Right atrium auricular region (tissue), 2 donors: ENCODE measurements at regions not wholly inside any gene's neighbourhood (a gene's known extent, or its start where the extent isn't known, plus 50 kb on each side); places are given as distances from the start of the nearest gene placed in this dataset.

Source experiments
- DNase-seq: peaks from one replicate; pipeline ENCODE4 v3.0.0-alpha.2; 2019; ENCODE audit warnings: low spot score
- H3K27ac ChIP-seq, 2 donors: fragments of 200-600 bp; sonication (generic); 1 replicate in 1 of 2; 2 replicates in 1 of 2; pipeline ENCODE4 v1.5.1; 2016 to 2019
- H3K27me3 ChIP-seq, 2 donors: fragments of 200-600 bp; sonication (generic); one replicate each; pipeline versions ENCODE4 v1.5.1 to v1.6.0; 2017 to 2019
- H3K36me3 ChIP-seq: fragments of 200-600 bp; sonication (generic); one replicate; pipeline ENCODE4 v1.5.1; 2016
- H3K4me1 ChIP-seq, 2 donors: fragments of 200-600 bp; sonication (generic); one replicate each; pipeline versions ENCODE4 v1.5.1 to v1.6.0; 2017 to 2019
- H3K4me3 ChIP-seq, 2 donors: fragments of 200-600 bp; sonication (generic); 1 replicate in 1 of 2; 2 replicates in 1 of 2; pipeline ENCODE4 v1.5.1; 2017 to 2019; ENCODE audit warnings: mild to moderate bottlenecking in 1 of 2, moderate library complexity in 1 of 2
- H3K9me3 ChIP-seq, 2 donors: fragments of 200-600 bp; sonication (generic); one replicate each; pipeline ENCODE4 v1.5.1; 2019
- TF ChIP-seq, protein P1 (sequence below), 2 donors: fragments of 200-600 bp; sonication (generic); IDR thresholded peaks; one replicate each; pipeline ENCODE4 v1.5.1; 2019; ENCODE audit warnings: antibody characterized with exemption in 2 of 2

- Histone ChIP-seq H3K4me3 (no peak overlapping the region), H3K27me3 (no peaks in the 10 kb centered on the region), H3K4me1 (no peaks in the 10 kb centered on the region), H3K36me3 (no peaks in the 10 kb centered on the region), H3K9me3 (no peaks in the 10 kb centered on the region), H3K27ac (no peak overlapping the region)
- DNase-seq = no peak
- TF ChIP-seq, protein P1, sequence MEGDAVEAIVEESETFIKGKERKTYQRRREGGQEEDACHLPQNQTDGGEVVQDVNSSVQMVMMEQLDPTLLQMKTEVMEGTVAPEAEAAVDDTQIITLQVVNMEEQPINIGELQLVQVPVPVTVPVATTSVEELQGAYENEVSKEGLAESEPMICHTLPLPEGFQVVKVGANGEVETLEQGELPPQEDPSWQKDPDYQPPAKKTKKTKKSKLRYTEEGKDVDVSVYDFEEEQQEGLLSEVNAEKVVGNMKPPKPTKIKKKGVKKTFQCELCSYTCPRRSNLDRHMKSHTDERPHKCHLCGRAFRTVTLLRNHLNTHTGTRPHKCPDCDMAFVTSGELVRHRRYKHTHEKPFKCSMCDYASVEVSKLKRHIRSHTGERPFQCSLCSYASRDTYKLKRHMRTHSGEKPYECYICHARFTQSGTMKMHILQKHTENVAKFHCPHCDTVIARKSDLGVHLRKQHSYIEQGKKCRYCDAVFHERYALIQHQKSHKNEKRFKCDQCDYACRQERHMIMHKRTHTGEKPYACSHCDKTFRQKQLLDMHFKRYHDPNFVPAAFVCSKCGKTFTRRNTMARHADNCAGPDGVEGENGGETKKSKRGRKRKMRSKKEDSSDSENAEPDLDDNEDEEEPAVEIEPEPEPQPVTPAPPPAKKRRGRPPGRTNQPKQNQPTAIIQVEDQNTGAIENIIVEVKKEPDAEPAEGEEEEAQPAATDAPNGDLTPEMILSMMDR (IDR thresholded peaks at IDR 0.05) = no peak
Measured at GRCh38 chr13:80117515-80117914, 223.4 kb downstream of the SPRY2 start.

DNA sequence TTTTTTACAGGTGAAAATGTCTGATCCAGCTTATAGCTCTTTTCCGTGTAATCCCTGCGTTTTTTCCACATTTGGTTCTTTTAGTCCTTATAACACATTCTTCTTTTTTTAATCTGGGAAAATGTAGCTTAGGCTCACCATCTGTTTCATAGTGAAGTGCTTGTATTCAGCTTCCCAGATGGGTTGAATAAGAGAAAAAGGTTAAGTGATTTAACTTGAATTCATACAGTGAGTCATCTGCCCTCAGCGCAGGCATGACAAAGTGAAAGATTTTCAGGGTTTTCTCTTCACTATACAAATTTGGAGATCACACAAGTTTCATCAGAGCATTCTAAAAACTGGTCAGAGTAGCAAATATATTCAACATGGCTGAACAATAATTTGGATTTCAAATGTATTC is 224.8 kb downstream of the SPRY2 start:
- Histone ChIP-seq H3K27me3 (no peaks in the 10 kb centered on the region), H3K27ac (no peak overlapping the region)
- TF ChIP-seq, protein P1 (IDR thresholded peaks at IDR 0.05) = no peak

DNA sequence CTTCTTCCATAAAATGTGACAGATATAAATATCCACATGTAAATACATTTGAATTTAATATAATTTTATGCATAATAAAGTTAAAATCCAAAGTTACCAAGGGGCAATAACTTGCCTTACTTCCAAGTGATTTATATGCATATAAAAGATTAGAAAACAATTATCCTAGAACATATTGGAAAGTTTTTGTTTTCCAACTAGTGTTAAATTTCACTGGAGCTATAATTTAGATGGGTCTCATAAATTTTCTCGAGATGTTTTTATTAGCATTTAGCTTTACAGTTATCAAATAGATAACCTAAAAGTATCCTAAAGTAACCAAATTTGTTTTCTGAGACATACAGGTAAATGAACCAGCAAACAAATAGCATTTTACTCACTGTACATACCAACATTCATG is 225.3 kb downstream of the SPRY2 start:
- no peaks in the 10 kb centered on the region for H3K4me1 ChIP-seq
- H3K9me3 ChIP-seq = no peaks in the 10 kb centered on the region
- TF ChIP-seq, protein P1 (IDR thresholded peaks at IDR 0.05) = no peak
- H3K36me3 ChIP-seq = no peaks in the 10 kb centered on the region
- H3K27me3 ChIP-seq = no peaks in the 10 kb centered on the region
- no peak overlapping the region for H3K27ac ChIP-seq
- DNase-seq = no peak
- H3K4me3 ChIP-seq = no peak overlapping the region

More for the DNA sequence above, 224.8 kb downstream of the SPRY2 start:
- no peak for DNase-seq
- H3K9me3 ChIP-seq = no peaks in the 10 kb centered on the region
- H3K36me3 ChIP-seq = no peaks in the 10 kb centered on the region
- H3K4me3 ChIP-seq = no peak overlapping the region
- H3K4me1 ChIP-seq = no peaks in the 10 kb centered on the region

- Histone ChIP-seq H3K27ac (no peak overlapping the region), H3K27me3 (no peaks in the 10 kb centered on the region), H3K4me1 (no peaks in the 10 kb centered on the region), H3K36me3 (no peaks in the 10 kb centered on the region), H3K9me3 (no peaks in the 10 kb centered on the region), H3K4me3 (no peak overlapping the region)
- DNase-seq = no peak
- TF ChIP-seq, protein P1 (IDR thresholded peaks at IDR 0.05) = no peak
Measured at GRCh38 chr13:80113714-80114454, 227.0 kb downstream of the SPRY2 start.

DNA sequence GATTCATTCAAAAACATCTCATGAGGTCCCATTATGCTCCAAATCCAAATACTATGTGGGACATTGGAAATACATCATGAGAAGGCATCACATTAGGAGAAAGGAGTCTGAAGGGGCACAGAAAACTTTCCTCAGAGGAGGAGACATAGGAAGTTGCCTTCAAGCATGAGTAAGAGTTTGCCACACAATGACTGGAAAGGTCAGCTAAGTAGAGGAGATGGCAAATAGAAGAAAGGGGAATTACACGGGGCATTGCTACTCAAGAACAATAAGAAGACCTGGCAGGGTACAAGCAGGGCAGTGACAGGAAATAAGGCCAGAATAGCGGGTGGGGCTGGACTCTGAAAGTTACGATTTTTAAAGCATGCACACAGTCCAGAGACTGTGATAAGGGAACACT is 231.6 kb downstream of the SPRY2 start:
- TF ChIP-seq, protein P1 (IDR thresholded peaks at IDR 0.05) = no peak
- Histone ChIP-seq H3K4me1 (no peaks in the 10 kb centered on the region), H3K4me3 (no peak overlapping the region), H3K27me3 (no peaks in the 10 kb centered on the region), H3K9me3 (no peaks in the 10 kb centered on the region), H3K36me3 (no peaks in the 10 kb centered on the region), H3K27ac (no peak overlapping the region)
- no peak for DNase-seq

DNA sequence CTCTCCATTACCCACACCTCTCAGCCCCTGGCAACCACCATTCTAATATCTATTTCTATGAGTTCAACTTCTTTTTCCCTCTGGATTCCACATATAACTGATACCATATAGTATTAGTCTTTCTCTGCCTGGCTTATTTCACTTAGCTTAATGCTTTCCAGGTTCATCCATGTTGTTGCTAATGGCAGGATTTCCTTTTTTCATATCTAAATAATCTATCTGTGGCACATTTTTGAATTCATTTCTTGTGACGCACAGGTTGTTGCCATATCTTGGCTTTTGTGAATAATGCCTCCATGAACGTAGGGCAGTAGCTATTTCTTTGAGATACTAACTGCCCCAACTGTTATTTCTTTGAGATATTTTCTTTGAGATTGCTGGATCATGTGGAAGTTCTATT is 235.6 kb downstream of the SPRY2 start:
- Histone ChIP-seq H3K4me1 (no peaks in the 10 kb centered on the region), H3K36me3 (no peaks in the 10 kb centered on the region), H3K27ac (no peak overlapping the region), H3K4me3 (no peak overlapping the region), H3K27me3 (no peaks in the 10 kb centered on the region), H3K9me3 (no peaks in the 10 kb centered on the region)
- TF ChIP-seq, protein P1 (IDR thresholded peaks at IDR 0.05) = no peak
- no peak for DNase-seq
